HepG2 (cell line): ENCODE measurements at regions not wholly inside any gene's neighbourhood (a gene's known extent, or its start where the extent isn't known, plus 50 kb on each side); places are given as distances from the start of the nearest gene placed in this dataset.
"Not testable (repeated sequence)": the region's sequence is repeated elsewhere in the genome, so short reads cannot be mapped to it uniquely, and the experiment has no call there.

Source experiments
- ATAC-seq: fragments of 200-7000 bp; cut with Tn5 transposase; 3 replicates; pipeline ENCODE4 v1.9.1; 2020; ENCODE audit warnings: mild to moderate bottlenecking, moderate library complexity
- BruUV-seq: library from RNA; stranded (reverse); fragments of 400-500 nt; replicated peaks from 2 replicates; lab custom pipeline; 2021; lab: Mats Ljungman, UMichigan
- CTCF ChIA-PET: fragments of 300-600 bp; formaldehyde crosslinking; extraction: SDS; loops from one replicate; lab custom pipeline; 2021; ENCODE audit warnings: low total read pairs, inconsistent platforms, low intra/inter-chr PET ratio; lab: Yijun Ruan, JAX
- POLR2A ChIA-PET: fragments of 350-600 bp; sonication (Branson Sonifier 250); formaldehyde crosslinking; loops from one replicate; lab custom pipeline; 2020; ENCODE audit warnings: antibody characterized with exemption, inconsistent platforms; lab: Yijun Ruan, JAX
- DNase-seq: peaks from one replicate; pipeline ENCODE4 v3.0.0-alpha.2; 2015; ENCODE audit warnings: low spot score
- FAIRE-seq: peaks from 3 replicates; lab custom pipeline; 2011; peaks lifted over from hg19 to GRCh38; lab: Jason Lieb, UNC
- H2AFZ ChIP-seq: one replicate; pipeline ENCODE4 v1.6.1; 2011; ENCODE audit warnings: low read length, inconsistent platforms
- H3K27ac ChIP-seq: fragments of 300-600 bp; 3 replicates; pipeline ENCODE4 v1.8.0; 2011; ENCODE audit warnings: mixed run types, mild to moderate bottlenecking, mixed read lengths, low read length, inconsistent platforms; ENCODE audit not compliant: insufficient read depth; ENCODE audit errors: extremely low read length
- H3K27me3 ChIP-seq, 2 experiments: fragments of 200-600 bp in 1 of 2; 2 replicates in 1 of 2; 3 replicates in 1 of 2; pipeline versions ENCODE4 v1.6.0 to v1.8.0; 2011; ENCODE audit warnings: low read length in 2 of 2, mild to moderate bottlenecking in 2 of 2, moderate library complexity in 2 of 2, inconsistent platforms in 1 of 2; ENCODE audit not compliant: insufficient read depth in 2 of 2, control insufficient read depth in 1 of 2
- H3K36me3 ChIP-seq, 2 experiments: fragments of 200-600 bp in 1 of 2; replicated peaks in 1 of 2; 2 replicates in 1 of 2; 3 replicates in 1 of 2; pipeline versions ENCODE4 v1.5.1 to v1.8.0; 2011; ENCODE audit warnings: low read length in 2 of 2, inconsistent platforms in 1 of 2; ENCODE audit not compliant: insufficient read depth in 2 of 2, control insufficient read depth in 1 of 2
- H3K4me1 ChIP-seq: 2 replicates; pipeline ENCODE4 v1.5.1; 2012; ENCODE audit warnings: low read length, inconsistent platforms; ENCODE audit not compliant: insufficient read depth
- H3K4me2 ChIP-seq: 2 replicates; pipeline ENCODE4 v1.6.0; 2011; ENCODE audit warnings: low read depth, low read length, inconsistent platforms
- H3K4me3 ChIP-seq, 3 experiments: fragments of 200-600 bp in 1 of 3; sonication (generic), shearing (Covaris generic) in 1 of 3; replicated peaks in 1 of 3; 2 replicates each; pipeline ENCODE4 v1.5.1; 2011 to 2016; ENCODE audit warnings: low read length in 3 of 3, inconsistent platforms in 2 of 3, low read depth in 2 of 3, mild to moderate bottlenecking in 2 of 3, control low read depth in 1 of 3, mixed read lengths in 1 of 3; ENCODE audit not compliant: insufficient read depth in 1 of 3
- H3K79me2 ChIP-seq: one replicate; pipeline ENCODE4 v1.6.1; 2011; ENCODE audit warnings: low read length, inconsistent platforms; ENCODE audit not compliant: insufficient read depth
- H3K9ac ChIP-seq: 2 replicates; pipeline ENCODE4 v1.6.0; 2011; ENCODE audit warnings: mild to moderate bottlenecking, low read depth, low read length, inconsistent platforms; ENCODE audit not compliant: insufficient read depth
- H3K9me3 ChIP-seq: 2 replicates; pipeline ENCODE4 v1.5.1; 2012; ENCODE audit warnings: mild to moderate bottlenecking, low read length
- H4K20me1 ChIP-seq: 2 replicates; pipeline ENCODE4 v1.6.0; 2011; ENCODE audit warnings: inconsistent platforms, mild to moderate bottlenecking, low read length, moderate library complexity; ENCODE audit not compliant: insufficient read depth
- GZF1 ChIP-seq: sonication (generic); formaldehyde crosslinking; IDR thresholded peaks from 2 replicates; pipeline ENCODE4 v1.5.1; 2020; ENCODE audit warnings: mild to moderate bottlenecking, missing genetic modification reagents
- HHEX ChIP-seq: IDR thresholded peaks from 2 replicates; pipeline ENCODE4 v1.6.1; 2016; ENCODE audit warnings: control low read depth
- MAFK ChIP-seq, 2 experiments: IDR thresholded peaks in 1 of 2; conservative IDR thresholded peaks in 1 of 2; 2 replicates each; pipeline ENCODE4 v1.6.1; 2011; ENCODE audit warnings: improper control_type of control experiment in 2 of 2, low read length in 2 of 2
- MYPOP ChIP-seq: sonication (generic); formaldehyde crosslinking; IDR thresholded peaks from 2 replicates; pipeline ENCODE4 v1.8.1; 2023; ENCODE audit warnings: mild to moderate bottlenecking, moderate library complexity, missing genetic modification reagents
- NCOA5 ChIP-seq: sonication (generic); formaldehyde crosslinking; IDR thresholded peaks from 2 replicates; pipeline ENCODE4 v1.4.0; 2020; ENCODE audit warnings: missing genetic modification reagents
- SOX5 ChIP-seq: IDR thresholded peaks from 2 replicates; pipeline ENCODE4 v1.6.1; 2016; ENCODE audit warnings: borderline replicate concordance
- SUZ12 ChIP-seq: fragments of 150-350 bp; IDR thresholded peaks from 2 replicates; pipeline ENCODE4 v1.6.1; 2014; ENCODE audit warnings: low read depth, low read length
- TBP ChIP-seq: sonication (generic); formaldehyde crosslinking; IDR thresholded peaks from 2 replicates; pipeline ENCODE4 v1.5.0; 2020; ENCODE audit warnings: missing genetic modification reagents
- ZNF101 ChIP-seq: sonication (generic); formaldehyde crosslinking; IDR thresholded peaks from 2 replicates; pipeline ENCODE4 v1.4.0; 2020; ENCODE audit warnings: mild to moderate bottlenecking, low read depth, missing genetic modification reagents, borderline replicate concordance
- ZNF234 ChIP-seq: sonication (generic); formaldehyde crosslinking; conservative IDR thresholded peaks from 2 replicates; pipeline ENCODE4 v1.5.1; 2020; ENCODE audit warnings: mild to moderate bottlenecking, missing genetic modification reagents
- WGBS: methylation state at CpG from one replicate; pipeline ENCODE4 v1.1.6; 2017; ENCODE audit warnings: low lambda C conversion rate; 5-methylcytosine and 5-hydroxymethylcytosine counted together
- in situ Hi-C: cut with HindIII; loops from 2 replicates; pipeline ENCODE4 v1.10.0; 2017; ENCODE audit warnings: low pct_unique_long_range_greater_than_20kb; ENCODE audit not compliant: extremely low pct_ligation_motif_present
- intact Hi-C: fragments of 100-400 bp; cut with micrococcal nuclease; formaldehyde crosslinking; loops from one replicate; pipeline ENCODE4 v1.10.0; 2022; ENCODE audit not compliant: unreplicated experiment
- TF ChIP-seq, protein P1 (sequence below): sonication (generic); formaldehyde crosslinking; IDR thresholded peaks from 2 replicates; pipeline ENCODE4 v1.5.0; 2020; ENCODE audit warnings: mild to moderate bottlenecking, missing genetic modification reagents, borderline replicate concordance
- TF ChIP-seq, protein P2 (sequence below): sonication (generic); formaldehyde crosslinking; IDR thresholded peaks from 2 replicates; pipeline ENCODE4 v1.9.0; 2021; ENCODE audit warnings: missing genetic modification reagents, borderline replicate concordance

- Histone ChIP-seq H3K4me2 (no peak overlapping the region), H3K9me3 (no peaks in the 10 kb centered on the region), H3K27ac (no peak overlapping the region), H4K20me1 (no peaks in the 10 kb centered on the region), H3K4me3 (no peak overlapping the region), H2AFZ (no peak overlapping the region), H3K9ac (no peak overlapping the region), H3K36me3 (no peaks in the 10 kb centered on the region), H3K79me2 (no peaks in the 10 kb centered on the region), H3K4me1 (no peaks in the 10 kb centered on the region)
- DNase-seq (no peak), ATAC-seq (no peak), FAIRE-seq (no peak)
- ChIA-PET CTCF (no interaction called here), POLR2A (no interaction called here)
- intact Hi-C loops (no loop called here), in situ Hi-C loops (no loop called here)
- 35% methylated on average over 24 of the region's 24 CpGs for WGBS
- BruUV-seq, result no TSS peak
- TF ChIP-seq HHEX (CRISPR knock-in tag) (no peak), SUZ12 (no peak), NCOA5 (no peak), MYPOP (CRISPR knock-in tag) (no peak), SOX5 (CRISPR knock-in tag) (no peak), MAFK (conservative IDR thresholded peaks at IDR 0.05 in 1 of 2, IDR thresholded peaks at IDR 0.05 in 1 of 2; ENCODE audit: low read length in 2 of 2) (no peak), GZF1 (no peak), ZNF234 (no peak), TBP (no peak), ZNF101 (no peak)
- TF ChIP-seq, protein P1, sequence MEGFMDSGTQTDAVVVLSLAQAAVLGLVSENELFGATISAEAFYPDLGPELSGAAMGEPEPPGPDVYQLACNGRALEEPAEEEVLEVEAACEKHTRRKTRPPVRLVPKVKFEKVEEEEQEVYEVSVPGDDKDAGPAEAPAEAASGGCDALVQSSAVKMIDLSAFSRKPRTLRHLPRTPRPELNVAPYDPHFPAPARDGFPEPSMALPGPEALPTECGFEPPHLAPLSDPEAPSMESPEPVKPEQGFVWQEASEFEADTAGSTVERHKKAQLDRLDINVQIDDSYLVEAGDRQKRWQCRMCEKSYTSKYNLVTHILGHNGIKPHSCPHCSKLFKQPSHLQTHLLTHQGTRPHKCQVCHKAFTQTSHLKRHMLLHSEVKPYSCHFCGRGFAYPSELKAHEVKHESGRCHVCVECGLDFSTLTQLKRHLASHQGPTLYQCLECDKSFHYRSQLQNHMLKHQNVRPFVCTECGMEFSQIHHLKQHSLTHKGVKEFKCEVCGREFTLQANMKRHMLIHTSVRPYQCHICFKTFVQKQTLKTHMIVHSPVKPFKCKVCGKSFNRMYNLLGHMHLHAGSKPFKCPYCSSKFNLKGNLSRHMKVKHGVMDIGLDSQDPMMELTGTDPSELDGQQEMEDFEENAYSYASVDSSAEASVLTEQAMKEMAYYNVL (CRISPR knock-in tag), result no peak
- TF ChIP-seq, protein P2, sequence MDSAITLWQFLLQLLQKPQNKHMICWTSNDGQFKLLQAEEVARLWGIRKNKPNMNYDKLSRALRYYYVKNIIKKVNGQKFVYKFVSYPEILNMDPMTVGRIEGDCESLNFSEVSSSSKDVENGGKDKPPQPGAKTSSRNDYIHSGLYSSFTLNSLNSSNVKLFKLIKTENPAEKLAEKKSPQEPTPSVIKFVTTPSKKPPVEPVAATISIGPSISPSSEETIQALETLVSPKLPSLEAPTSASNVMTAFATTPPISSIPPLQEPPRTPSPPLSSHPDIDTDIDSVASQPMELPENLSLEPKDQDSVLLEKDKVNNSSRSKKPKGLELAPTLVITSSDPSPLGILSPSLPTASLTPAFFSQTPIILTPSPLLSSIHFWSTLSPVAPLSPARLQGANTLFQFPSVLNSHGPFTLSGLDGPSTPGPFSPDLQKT (CRISPR knock-in tag), result no peak
- TF ChIP-seq, all 625 proteins: peak for 0
- H3K27me3 ChIP-seq, result no peaks in the 10 kb centered on the region
Observed at GRCh38 chr4:189147005-189147929, 793.4 kb upstream of the FRG1 start.

GRCh38 chr4:189155083-189155482 lies 785.6 kb upstream of the FRG1 start:
- DNase-seq, H3K9me3 ChIP-seq, BruUV-seq, H3K36me3 ChIP-seq, H3K27me3 ChIP-seq, CTCF ChIA-PET, FAIRE-seq, H3K4me2 ChIP-seq, H3K79me2 ChIP-seq, intact Hi-C loops, H3K4me3 ChIP-seq, H4K20me1 ChIP-seq, H3K4me1 ChIP-seq, POLR2A ChIA-PET, ATAC-seq, H3K27ac ChIP-seq, H3K9ac ChIP-seq, in situ Hi-C loops, H2AFZ ChIP-seq: not testable (repeated sequence)
- 22% methylated on average over 3 of the region's 13 CpGs for WGBS
